BE2C (cell line): ENCODE measurements at regions not wholly inside any gene's neighbourhood (a gene's known extent, or its start where the extent isn't known, plus 50 kb on each side); places are given as distances from the start of the nearest gene placed in this dataset.

ENCODE experiments used
- DNase-seq: peaks from one replicate; pipeline ENCODE4 v3.0.0-alpha.2; 2020
- H3K27me3 ChIP-seq: fragments of 250-450 bp; sonication (Bioruptor Pico); 2 replicates; pipeline ENCODE4 v1.5.1; 2020; ENCODE audit warnings: mild to moderate bottlenecking
- H3K36me3 ChIP-seq: fragments of 250-450 bp; sonication (Bioruptor Pico); 2 replicates; pipeline ENCODE4 v1.5.1; 2020; ENCODE audit warnings: mild to moderate bottlenecking
- H3K4me1 ChIP-seq: fragments of 250-450 bp; sonication (Bioruptor Pico); 2 replicates; pipeline ENCODE4 v1.5.1; 2020
- H3K4me3 ChIP-seq: 2 replicates; pipeline ENCODE4 v1.5.1; 2011; ENCODE audit warnings: low read depth, low read length
- H3K9me3 ChIP-seq: fragments of 250-450 bp; sonication (Bioruptor Pico); 2 replicates; pipeline ENCODE4 v1.5.1; 2020
- TF ChIP-seq, protein P1 (sequence below): IDR thresholded peaks from 2 replicates; pipeline ENCODE4 v1.5.1; 2012; ENCODE audit warnings: mild to moderate bottlenecking, low read depth, low read length

DNA sequence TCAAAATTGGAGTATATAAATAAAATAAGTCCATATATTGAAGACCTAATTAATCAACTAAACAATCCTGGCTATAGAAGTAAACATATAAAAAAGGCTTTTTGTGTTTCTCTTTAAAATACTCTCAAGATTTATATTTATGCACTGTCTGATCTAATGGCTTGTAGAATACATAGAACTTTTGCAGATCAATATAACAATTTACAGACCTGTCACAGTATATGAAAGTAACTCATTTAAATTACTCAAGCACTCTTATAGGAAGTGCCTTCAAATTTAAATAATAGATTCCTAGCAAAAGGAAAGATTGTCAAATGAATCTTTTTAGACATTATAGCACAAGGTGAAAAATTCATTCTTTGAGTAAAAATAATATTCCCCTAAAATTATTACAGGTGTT, 615.8 kb upstream of the RGS18 start:
- no peaks in the 10 kb centered on the region for H3K27me3 ChIP-seq
- TF ChIP-seq, protein P1, sequence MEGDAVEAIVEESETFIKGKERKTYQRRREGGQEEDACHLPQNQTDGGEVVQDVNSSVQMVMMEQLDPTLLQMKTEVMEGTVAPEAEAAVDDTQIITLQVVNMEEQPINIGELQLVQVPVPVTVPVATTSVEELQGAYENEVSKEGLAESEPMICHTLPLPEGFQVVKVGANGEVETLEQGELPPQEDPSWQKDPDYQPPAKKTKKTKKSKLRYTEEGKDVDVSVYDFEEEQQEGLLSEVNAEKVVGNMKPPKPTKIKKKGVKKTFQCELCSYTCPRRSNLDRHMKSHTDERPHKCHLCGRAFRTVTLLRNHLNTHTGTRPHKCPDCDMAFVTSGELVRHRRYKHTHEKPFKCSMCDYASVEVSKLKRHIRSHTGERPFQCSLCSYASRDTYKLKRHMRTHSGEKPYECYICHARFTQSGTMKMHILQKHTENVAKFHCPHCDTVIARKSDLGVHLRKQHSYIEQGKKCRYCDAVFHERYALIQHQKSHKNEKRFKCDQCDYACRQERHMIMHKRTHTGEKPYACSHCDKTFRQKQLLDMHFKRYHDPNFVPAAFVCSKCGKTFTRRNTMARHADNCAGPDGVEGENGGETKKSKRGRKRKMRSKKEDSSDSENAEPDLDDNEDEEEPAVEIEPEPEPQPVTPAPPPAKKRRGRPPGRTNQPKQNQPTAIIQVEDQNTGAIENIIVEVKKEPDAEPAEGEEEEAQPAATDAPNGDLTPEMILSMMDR: no peak
- DNase-seq: no peak
- no peaks in the 10 kb centered on the region for H3K4me1 ChIP-seq
- H3K9me3 ChIP-seq: no peaks in the 10 kb centered on the region
- no peaks in the 10 kb centered on the region for H3K36me3 ChIP-seq
- no peak overlapping the region for H3K4me3 ChIP-seq

DNA sequence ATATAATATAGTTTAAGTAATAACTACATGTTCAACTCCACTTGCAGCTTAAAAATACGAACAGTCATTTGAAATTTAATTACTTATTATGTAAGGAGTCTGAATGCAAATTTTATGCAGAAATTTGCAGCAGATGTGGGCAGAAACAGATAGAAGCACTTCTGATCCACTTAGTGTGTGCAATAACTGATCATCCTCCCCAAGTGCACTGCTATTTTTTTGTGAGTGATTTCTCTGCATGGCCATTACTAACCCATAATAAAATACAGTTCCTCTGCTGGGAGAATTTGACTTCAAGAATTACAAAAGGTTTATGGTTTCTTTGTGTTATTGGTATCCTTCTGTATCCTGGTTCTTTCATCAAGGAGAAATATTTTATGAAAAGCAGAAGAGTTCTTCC, 611.5 kb upstream of the RGS18 start:
- TF ChIP-seq, protein P1: no peak
- DNase-seq: no peak
- no peaks in the 10 kb centered on the region for H3K9me3 ChIP-seq
- no peak overlapping the region for H3K4me3 ChIP-seq
- H3K27me3 ChIP-seq: no peaks in the 10 kb centered on the region
- H3K4me1 ChIP-seq: no peaks in the 10 kb centered on the region
- no peaks in the 10 kb centered on the region for H3K36me3 ChIP-seq

DNA sequence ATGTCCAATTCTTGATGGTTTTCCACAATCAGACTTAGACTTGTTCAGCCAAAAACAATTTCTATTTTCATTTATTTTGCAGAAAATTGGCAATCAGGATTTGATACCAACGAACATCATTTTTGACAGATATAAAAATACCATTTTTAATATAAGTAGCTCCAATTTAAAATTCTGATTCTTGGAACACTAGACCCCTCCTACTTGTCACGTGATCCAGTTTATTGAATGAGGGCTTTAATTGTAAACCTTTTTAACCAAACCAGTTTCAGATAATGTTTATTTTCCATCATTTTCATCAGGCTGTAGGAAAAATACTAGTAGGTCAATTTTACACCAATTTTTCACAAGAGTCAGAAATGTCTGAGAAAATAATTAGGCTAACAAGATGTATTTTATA, 607.2 kb upstream of the RGS18 start:
- Histone ChIP-seq H3K4me3 (no peak overlapping the region), H3K4me1 (no peaks in the 10 kb centered on the region), H3K9me3 (no peaks in the 10 kb centered on the region), H3K27me3 (no peaks in the 10 kb centered on the region), H3K36me3 (no peaks in the 10 kb centered on the region)
- TF ChIP-seq, protein P1: no peak
- no peak for DNase-seq

DNA sequence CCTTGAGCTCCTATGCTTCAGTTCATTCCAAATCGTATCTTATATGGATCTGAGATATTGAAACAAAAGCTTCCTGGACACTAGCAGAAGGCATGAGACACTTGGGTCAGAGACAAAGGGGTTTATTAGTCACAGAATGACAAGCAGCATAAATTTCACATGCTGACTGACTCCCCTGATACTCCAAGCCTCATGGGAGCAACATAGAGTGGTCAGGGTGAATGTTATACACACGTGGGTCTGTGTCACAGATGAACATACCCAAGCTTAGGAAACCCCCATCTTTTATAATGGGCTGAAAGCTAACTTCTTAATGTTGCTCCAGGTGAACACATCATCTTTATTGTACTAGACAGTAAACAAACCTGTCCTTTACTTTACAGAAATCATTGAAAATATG, 599.9 kb upstream of the RGS18 start:
- no peaks in the 10 kb centered on the region for H3K27me3 ChIP-seq
- no peaks in the 10 kb centered on the region for H3K4me1 ChIP-seq
- no peak for DNase-seq
- no peaks in the 10 kb centered on the region for H3K9me3 ChIP-seq
- TF ChIP-seq, protein P1: no peak
- H3K4me3 ChIP-seq: no peak overlapping the region
- no peaks in the 10 kb centered on the region for H3K36me3 ChIP-seq

DNA sequence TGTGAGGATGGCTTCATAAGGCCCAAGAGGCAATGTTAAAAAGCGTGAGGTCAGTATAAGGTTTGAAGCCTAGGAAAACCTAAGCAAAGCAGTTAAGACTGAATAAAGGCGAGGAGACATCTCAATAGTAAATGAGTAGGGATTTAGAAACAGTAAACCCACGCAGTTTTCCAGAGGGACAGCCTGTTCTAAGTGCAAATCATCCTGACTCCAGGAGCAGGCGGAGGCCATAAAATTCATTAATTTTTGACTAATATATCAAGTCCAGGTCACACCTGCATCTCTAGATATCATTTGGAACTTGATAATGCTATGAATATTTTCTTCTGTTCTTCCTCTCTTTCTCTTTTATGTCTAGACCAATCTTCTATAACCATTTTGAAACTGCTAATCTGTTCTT, 597.0 kb upstream of the RGS18 start:
- no peaks in the 10 kb centered on the region for H3K27me3 ChIP-seq
- no peaks in the 10 kb centered on the region for H3K9me3 ChIP-seq
- DNase-seq: no peak
- TF ChIP-seq, protein P1: no peak
- no peaks in the 10 kb centered on the region for H3K36me3 ChIP-seq
- H3K4me3 ChIP-seq: no peak overlapping the region
- no peaks in the 10 kb centered on the region for H3K4me1 ChIP-seq

DNA sequence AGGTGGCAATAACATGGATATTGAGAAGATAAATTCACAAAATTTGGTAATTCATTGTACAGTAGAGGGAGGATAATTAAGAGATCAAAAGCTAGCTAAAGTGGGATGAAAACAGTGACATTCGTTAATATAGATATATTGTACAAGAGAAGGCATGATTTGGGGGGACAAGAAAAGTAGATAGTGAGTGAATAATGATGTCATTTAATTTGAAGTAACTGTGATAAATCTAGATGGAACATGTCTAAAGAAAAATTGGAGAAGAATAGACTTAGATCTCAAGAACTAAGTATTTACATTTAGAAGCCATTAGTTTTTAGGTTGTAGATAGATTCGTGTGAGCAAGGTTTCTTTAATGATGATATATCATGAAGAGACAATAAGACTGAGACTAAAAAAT, 594.0 kb upstream of the RGS18 start:
- Histone ChIP-seq H3K4me1 (no peaks in the 10 kb centered on the region), H3K36me3 (no peaks in the 10 kb centered on the region)
- TF ChIP-seq, protein P1: no peak

More for the DNA sequence above, 594.0 kb upstream of the RGS18 start:
- DNase-seq: no peak
- no peak overlapping the region for H3K4me3 ChIP-seq
- H3K27me3 ChIP-seq: no peaks in the 10 kb centered on the region
- no peaks in the 10 kb centered on the region for H3K9me3 ChIP-seq
